K562 (cell line): ENCODE measurements at regions not wholly inside any gene's neighbourhood (a gene's known extent, or its start where the extent isn't known, plus 50 kb on each side); places are given as distances from the start of the nearest gene placed in this dataset.

Source experiments
- ATAC-seq: fragments of 200-7000 bp; cut with Tn5 transposase; 3 replicates; pipeline ENCODE4 v1.9.1; 2020; ENCODE audit warnings: moderate library complexity
- BruUV-seq: library from RNA; stranded (reverse); fragments of 400-500 nt; replicated peaks from 2 replicates; lab custom pipeline; 2021; lab: Mats Ljungman, UMichigan
- CTCF ChIA-PET: fragments of 300-600 bp; formaldehyde crosslinking; extraction: SDS; loops from one replicate; lab custom pipeline; 2021; ENCODE audit warnings: low intra/inter-chr PET ratio; lab: Yijun Ruan, JAX
- POLR2A ChIA-PET: fragments of 300-600, 350-650 bp; sonication (Branson Sonifier 250); formaldehyde crosslinking; extraction: SDS; loops from one replicate; lab custom pipeline; 2021; ENCODE audit warnings: antibody characterized with exemption, inconsistent platforms; lab: Yijun Ruan, JAX
- DNase-seq, 4 experiments: peaks; one replicate each; pipeline versions ENCODE4 v3.0.0 to v3.0.0-alpha.2; 2011 to 2018; ENCODE audit warnings: low spot score in 3 of 4, mixed read lengths in 3 of 4; ENCODE audit errors: extremely low read depth in 1 of 4
- FAIRE-seq: peaks from 2 replicates; lab custom pipeline; 2011; peaks lifted over from hg19 to GRCh38; lab: Jason Lieb, UNC
- H2AFZ ChIP-seq: 2 replicates; pipeline ENCODE4 v1.6.0; 2011; ENCODE audit warnings: low read depth, low read length, control low read depth, inconsistent platforms
- H3K27ac ChIP-seq: fragments of 200-600 bp; 3 replicates; pipeline ENCODE4 v1.8.0; 2011; ENCODE audit warnings: low read depth, mild to moderate bottlenecking, control low read depth, inconsistent platforms, low read length, moderate library complexity, mixed read lengths; ENCODE audit errors: extremely low read depth
- H3K27me3 ChIP-seq, 2 experiments: fragments of 300-600 bp in 1 of 2; 2 replicates in 1 of 2; 3 replicates in 1 of 2; pipeline versions ENCODE4 v1.6.0 to v1.8.0; 2011; ENCODE audit warnings: inconsistent platforms in 2 of 2, low read length in 2 of 2, mild to moderate bottlenecking in 1 of 2, mixed read lengths in 1 of 2, moderate library complexity in 1 of 2; ENCODE audit not compliant: control insufficient read depth in 2 of 2, insufficient read depth in 2 of 2
- H3K36me3 ChIP-seq: fragments of 300-600 bp; 3 replicates; pipeline ENCODE4 v1.8.0; 2011; ENCODE audit warnings: mild to moderate bottlenecking, low read length, inconsistent platforms; ENCODE audit not compliant: control insufficient read depth, insufficient read depth
- H3K4me1 ChIP-seq, 2 experiments: fragments of 200-600 bp in 1 of 2; replicated peaks in 1 of 2; 2 replicates in 1 of 2; 3 replicates in 1 of 2; pipeline versions ENCODE4 v1.5.1 to v1.8.0; 2011; ENCODE audit warnings: inconsistent platforms in 2 of 2, low read length in 2 of 2, mild to moderate bottlenecking in 1 of 2, mixed read lengths in 1 of 2, moderate library complexity in 1 of 2; ENCODE audit not compliant: control insufficient read depth in 2 of 2, insufficient read depth in 2 of 2
- H3K4me2 ChIP-seq: 2 replicates; pipeline ENCODE4 v1.6.1; 2011; ENCODE audit warnings: low read length, control low read depth, inconsistent platforms, mixed read lengths; ENCODE audit not compliant: insufficient read depth
- H3K4me3 ChIP-seq: fragments of 200-600 bp; sonication (generic), shearing (Covaris generic); 2 replicates; pipeline ENCODE4 v1.5.1; 2016; ENCODE audit warnings: control low read depth, inconsistent platforms
- H3K79me2 ChIP-seq: fragments of 200-600 bp; 3 replicates; pipeline ENCODE4 v1.8.0; 2011; ENCODE audit warnings: low read length, inconsistent platforms; ENCODE audit not compliant: control insufficient read depth, insufficient read depth
- H3K9ac ChIP-seq, 2 experiments: 2 replicates each; pipeline versions ENCODE4 v1.6.0 to v1.6.1; 2011; ENCODE audit warnings: low read depth in 2 of 2, low read length in 2 of 2, control low read depth in 1 of 2, inconsistent platforms in 1 of 2, mild to moderate bottlenecking in 1 of 2, mixed read lengths in 1 of 2; ENCODE audit not compliant: insufficient read depth in 1 of 2
- H3K9me1 ChIP-seq: one replicate; pipeline ENCODE4 v1.6.0; 2011; ENCODE audit warnings: inconsistent platforms, mild to moderate bottlenecking, low read length, moderate library complexity; ENCODE audit not compliant: control insufficient read depth, insufficient read depth
- H3K9me3 ChIP-seq: replicated peaks from 2 replicates; pipeline ENCODE4 v1.5.1; 2011; ENCODE audit warnings: low read depth, low read length, inconsistent platforms; ENCODE audit not compliant: control insufficient read depth, insufficient read depth
- H4K20me1 ChIP-seq: replicated peaks from 2 replicates; pipeline ENCODE4 v1.6.1; 2011; ENCODE audit warnings: low read length, inconsistent platforms, mixed read lengths; ENCODE audit not compliant: control insufficient read depth, insufficient read depth
- CBFA2T2 ChIP-seq: fragments of 450-650 bp; conservative IDR thresholded peaks from 2 replicates; pipeline ENCODE4 v1.6.1; 2017; ENCODE audit warnings: mild to moderate bottlenecking
- FOXA3 ChIP-seq, 2 experiments: fragments of 450-650 bp in 1 of 2; sonication (generic) in 1 of 2; formaldehyde crosslinking; IDR thresholded peaks in 1 of 2; conservative IDR thresholded peaks in 1 of 2; 2 replicates each; pipeline versions ENCODE4 v1.4.0 to v1.8.0; 2020 to 2022; ENCODE audit warnings: mild to moderate bottlenecking in 2 of 2, missing genetic modification reagents in 1 of 2
- HMGXB4 ChIP-seq: sonication (generic); formaldehyde crosslinking; IDR thresholded peaks from 2 replicates; pipeline ENCODE4 v1.8.1; 2023; ENCODE audit warnings: mild to moderate bottlenecking, missing genetic modification reagents
- MAFK ChIP-seq: IDR thresholded peaks from 2 replicates; pipeline ENCODE4 v1.6.1; 2011; ENCODE audit warnings: low read length, improper control_type of control experiment
- MAX ChIP-seq: sonication (generic); formaldehyde crosslinking; IDR thresholded peaks from 2 replicates; pipeline ENCODE4 v1.9.0; 2022; ENCODE audit warnings: mild to moderate bottlenecking, missing genetic modification reagents
- MEIS2 ChIP-seq: fragments of 450-650 bp; IDR thresholded peaks from 2 replicates; pipeline ENCODE4 v1.6.1; 2014; ENCODE audit warnings: mild to moderate bottlenecking; ENCODE audit not compliant: partially characterized antibody
- PHTF2 ChIP-seq: fragments of 250-450 bp; sonication (Bioruptor Pico); IDR thresholded peaks from 2 replicates; pipeline ENCODE4 v1.5.0; 2021; ENCODE audit warnings: mild to moderate bottlenecking
- RBBP5 ChIP-seq: fragments of 200-600 bp; sonication (generic); IDR thresholded peaks from 2 replicates; pipeline ENCODE4 v1.6.1; 2012; ENCODE audit warnings: borderline replicate concordance, mild to moderate bottlenecking, low read length, control low read depth, inconsistent platforms; ENCODE audit not compliant: insufficient read depth, poor library complexity, severe bottlenecking
- SNAPC5 ChIP-seq: fragments of 250-450 bp; sonication (Bioruptor Pico); IDR thresholded peaks from 2 replicates; pipeline ENCODE4 v1.8.0; 2021; ENCODE audit warnings: moderate library complexity, mild to moderate bottlenecking, inconsistent platforms
- ZBTB43 ChIP-seq: sonication (generic); formaldehyde crosslinking; IDR thresholded peaks from 2 replicates; pipeline ENCODE4 v1.8.0; 2023; ENCODE audit warnings: mild to moderate bottlenecking, missing genetic modification reagents
- ZFP91 ChIP-seq: sonication (generic); formaldehyde crosslinking; IDR thresholded peaks from 2 replicates; pipeline ENCODE4 v1.8.0; 2022; ENCODE audit warnings: mild to moderate bottlenecking, missing genetic modification reagents
- ZHX1 ChIP-seq: fragments of 150-350 bp; conservative IDR thresholded peaks from 2 replicates; pipeline ENCODE4 v1.6.1; 2014; ENCODE audit warnings: low read length
- WGBS: fragments of 100-300 bp; shearing (Covaris generic); methylation state at CpG from one replicate; pipeline ENCODE4 v1.1.6; 2016; ENCODE audit warnings: low coverage, mixed read lengths; ENCODE audit not compliant: insufficient coverage; ENCODE audit errors: missing lambda C conversion rate; 5-methylcytosine and 5-hydroxymethylcytosine counted together
- in situ Hi-C: fragments of 300-500 bp; cut with MboI; formaldehyde crosslinking; loops from 4 replicates; pipeline ENCODE4 v1.15.0; 2018; ENCODE audit warnings: inconsistent platforms, mixed read lengths
- intact Hi-C: fragments of 100-400 bp; cut with micrococcal nuclease; formaldehyde crosslinking; loops from 2 replicates; pipeline ENCODE4 v1.14.2; 2022

- TF ChIP-seq ZFP91, result no peak
- TF ChIP-seq SNAPC5 (CRISPR knock-in tag), result no peak
These were observed 71.0 kb upstream of the KIRREL3 start (continued) for GRCh38 chr11:127071606-127072005.

GRCh38 chr11:127070808-127071207, 70.2 kb upstream of the KIRREL3 start:
- H2AFZ ChIP-seq, result no peak overlapping the region
- CTCF ChIA-PET, result no interaction called here

More at GRCh38 chr11:127070808-127071207, 70.2 kb upstream of the KIRREL3 start:
- DNase-seq, result no peak
- ATAC-seq, result no peak
- intact Hi-C loops, result loop anchor here (5.0 kb wide), 1 partner anchor 629 kb away; no protein-coding TSS in a partner anchor
- no peaks in the 10 kb centered on the region for H3K36me3 ChIP-seq
- H3K9me1 ChIP-seq, result peaks cover 2% of the 10 kb centered on the region
- no peak overlapping the region for H3K9ac ChIP-seq
- no peak overlapping the region for H3K4me2 ChIP-seq
- no peak for TF ChIP-seq ZBTB43 (CRISPR knock-in tag)
- no peak for TF ChIP-seq MAX
- no peak for TF ChIP-seq RBBP5
- TF ChIP-seq FOXA3 (CRISPR knock-in tag; conservative IDR thresholded peaks at IDR 0.05 in 1 of 2, IDR thresholded peaks at IDR 0.05 in 1 of 2), result no peak
- no peak for TF ChIP-seq PHTF2 (CRISPR knock-in tag)
- no peak for TF ChIP-seq HMGXB4 (CRISPR knock-in tag)
- no peak for TF ChIP-seq MEIS2
- no peak for TF ChIP-seq ZHX1
- TF ChIP-seq CBFA2T2, result no peak
- no peak for TF ChIP-seq MAFK
- H3K4me3 ChIP-seq, result no peak overlapping the region
- no peaks in the 10 kb centered on the region for H3K79me2 ChIP-seq
- in situ Hi-C loops, result no loop called here
- no TSS peak for BruUV-seq
- H3K27me3 ChIP-seq, result no peaks in the 10 kb centered on the region
- FAIRE-seq, result no peak
- no peaks in the 10 kb centered on the region for H3K9me3 ChIP-seq
- no peaks in the 10 kb centered on the region for H4K20me1 ChIP-seq
- no peaks in the 10 kb centered on the region for H3K4me1 ChIP-seq
- 2% methylated on average over 4 of the region's 4 CpGs for WGBS
- H3K27ac ChIP-seq, result no peak overlapping the region
- POLR2A ChIA-PET, result no interaction called here
